Activated CD4-positive, alpha-beta T cell treated with anti-CD3 and anti-CD28 coated beads, Interleukin-2, amount 50 U/mL, for 4 hours (primary cell): ENCODE measurements at regions not wholly inside any gene's neighbourhood (a gene's known extent, or its start where the extent isn't known, plus 50 kb on each side); places are given as distances from the start of the nearest gene placed in this dataset.
"Not testable (repeated sequence)": the region's sequence is repeated elsewhere in the genome, so short reads cannot be mapped to it uniquely, and the experiment has no call there.

ENCODE experiments used
- DNase-seq, 2 experiments: peaks; one replicate each; pipeline ENCODE4 v3.0.0-alpha.2; 2020

DNA sequence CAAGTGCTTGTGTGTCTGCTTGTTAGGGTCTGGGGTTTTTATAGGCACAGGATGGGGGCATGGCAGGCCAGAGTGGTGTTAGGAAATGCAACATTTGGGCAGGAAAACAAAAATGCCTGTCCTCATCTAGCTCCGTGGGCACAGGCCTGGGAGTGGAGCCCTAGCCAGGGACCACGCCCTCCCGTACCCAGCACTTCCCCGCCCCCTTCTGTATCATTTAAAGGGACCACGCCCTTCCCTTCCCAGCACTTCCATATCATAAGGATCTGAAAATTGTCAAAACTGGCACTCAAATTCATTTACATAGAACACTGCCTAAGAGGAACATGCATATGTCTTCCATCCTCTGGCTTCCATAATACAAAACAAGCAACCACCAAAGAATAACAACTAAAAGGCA is 185.8 kb downstream of the B3GLCT start:
- no peak for DNase-seq

DNA sequence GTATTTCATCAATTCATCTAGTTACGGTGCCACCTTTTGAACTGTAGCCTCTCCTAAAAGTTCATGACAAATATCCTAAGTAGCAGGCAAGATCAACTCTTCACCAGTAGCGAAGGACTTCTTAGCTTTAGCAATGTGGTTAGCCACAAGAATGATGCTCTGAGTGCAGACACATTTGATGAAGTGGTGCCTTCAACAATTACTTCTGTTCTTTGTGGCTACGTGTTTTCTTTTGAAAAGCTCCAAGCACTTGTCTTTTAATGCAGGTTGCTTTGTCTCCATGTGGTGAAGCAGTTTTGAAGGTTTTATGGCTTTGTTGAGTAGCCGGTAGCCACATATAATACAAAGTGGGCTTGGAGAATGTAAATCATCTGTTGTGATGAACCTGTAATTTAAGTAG is 194.7 kb downstream of the B3GLCT start:
- DNase-seq: no peak

DNA sequence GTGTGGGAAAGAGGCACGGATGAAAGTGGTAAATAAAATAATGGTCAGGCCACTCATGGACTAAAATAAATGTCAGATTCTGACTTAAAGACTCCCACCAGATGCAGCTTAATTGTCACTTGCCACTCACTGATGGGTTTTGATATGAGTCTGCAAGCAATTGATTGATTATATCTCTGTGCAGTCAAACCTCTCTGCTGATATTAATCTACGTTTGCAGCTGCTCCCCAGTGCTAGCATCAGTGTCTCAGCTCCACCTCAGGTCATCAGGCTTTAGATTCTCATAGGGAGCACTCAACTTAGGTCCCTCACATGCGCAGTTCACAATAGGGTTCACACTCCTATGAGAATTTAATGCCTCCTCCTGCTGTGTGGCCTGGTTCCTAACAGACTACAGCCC is 195.3 kb downstream of the B3GLCT start:
- DNase-seq: no peak

DNA sequence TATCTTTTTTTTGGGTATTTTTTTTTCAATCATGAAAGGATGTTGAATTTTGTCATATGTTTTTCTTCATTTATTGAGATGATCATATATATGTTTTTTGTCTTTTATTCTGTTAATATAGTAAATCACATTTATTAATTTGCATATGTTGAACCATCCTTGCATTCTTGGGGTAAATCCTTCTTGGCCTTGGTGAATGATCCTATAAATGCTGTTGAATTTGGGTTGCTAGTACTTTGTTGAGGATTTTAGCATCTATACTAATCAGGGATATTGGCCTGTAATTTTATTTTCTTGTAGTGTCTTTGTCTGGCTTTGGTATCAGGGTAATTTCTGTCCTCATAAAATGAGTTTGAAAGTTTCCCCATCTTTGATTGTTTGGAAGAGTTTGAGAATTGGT is 199.9 kb downstream of the B3GLCT start:
- no peak for DNase-seq

DNA sequence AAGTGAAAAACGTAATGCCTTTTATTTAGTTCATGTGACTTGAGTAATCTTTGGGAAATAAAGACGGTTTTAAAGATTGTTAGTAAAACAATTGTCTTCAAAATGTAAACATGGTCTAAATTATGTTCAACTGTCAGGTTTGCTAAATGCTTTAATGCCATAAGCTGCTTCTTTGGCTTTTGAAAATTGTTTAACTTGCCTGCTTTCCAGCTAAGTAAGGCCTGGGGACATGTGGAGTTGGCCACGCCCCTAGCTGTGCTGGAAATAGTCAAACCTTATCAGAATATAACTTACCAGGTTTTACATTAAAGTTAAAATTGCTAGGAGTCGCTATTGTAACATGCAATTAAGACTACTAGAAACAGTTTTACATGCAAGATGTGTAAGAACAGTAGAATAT is 203.9 kb downstream of the B3GLCT start:
- not testable (repeated sequence) for DNase-seq

DNA sequence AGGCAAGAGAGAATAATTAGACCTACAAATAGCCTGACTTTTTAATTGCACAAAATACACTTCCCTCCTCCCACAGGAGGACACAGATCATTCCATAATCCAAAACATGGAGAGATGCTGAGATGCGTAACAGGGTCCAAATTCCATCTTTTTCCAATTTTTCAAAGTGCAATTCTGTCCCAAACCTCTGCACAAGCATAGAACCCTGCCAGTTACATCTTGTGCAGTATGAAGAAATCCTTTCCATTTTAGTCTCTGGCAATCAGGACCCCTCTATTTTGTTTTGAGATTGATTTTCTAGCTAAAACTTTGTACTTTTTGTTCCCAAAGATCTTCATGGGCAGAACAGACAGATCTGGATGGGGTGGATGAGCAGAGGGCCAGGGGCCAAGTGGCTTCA is 209.2 kb downstream of the B3GLCT start:
- DNase-seq: no peak

DNA sequence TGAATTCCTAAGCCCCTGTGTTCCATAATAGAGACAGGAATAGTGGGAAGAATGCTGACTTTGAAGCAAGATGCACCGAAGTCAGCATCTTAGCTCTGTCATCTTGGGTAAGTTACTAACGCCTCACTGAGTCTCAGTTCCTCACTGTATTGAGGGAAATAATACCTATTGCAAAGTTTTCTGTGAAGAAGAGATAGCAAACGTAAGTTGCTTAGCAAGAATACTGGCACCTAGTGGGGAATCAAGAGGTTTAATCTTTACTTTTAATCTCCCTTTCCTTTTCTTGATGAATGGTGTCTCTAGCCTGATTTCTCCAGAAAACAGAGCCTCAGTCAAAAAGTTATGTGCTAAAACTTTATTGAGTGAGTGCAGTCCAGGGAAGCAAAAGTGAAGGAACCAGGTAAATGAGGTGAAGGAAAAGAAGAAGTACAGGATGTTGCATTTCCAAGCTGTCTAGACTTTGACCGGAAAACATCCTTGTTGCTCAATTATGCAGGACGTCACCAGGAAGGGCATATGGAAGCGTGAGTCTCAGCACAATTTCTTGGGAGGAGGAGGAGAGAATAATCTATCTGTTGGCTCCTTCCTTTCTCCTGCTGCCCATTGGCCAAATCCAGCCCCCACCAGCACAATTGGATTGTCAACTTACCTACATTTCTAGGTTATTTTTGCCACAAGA is 210.0 kb downstream of the B3GLCT start:
- DNase-seq: no peak

DNA sequence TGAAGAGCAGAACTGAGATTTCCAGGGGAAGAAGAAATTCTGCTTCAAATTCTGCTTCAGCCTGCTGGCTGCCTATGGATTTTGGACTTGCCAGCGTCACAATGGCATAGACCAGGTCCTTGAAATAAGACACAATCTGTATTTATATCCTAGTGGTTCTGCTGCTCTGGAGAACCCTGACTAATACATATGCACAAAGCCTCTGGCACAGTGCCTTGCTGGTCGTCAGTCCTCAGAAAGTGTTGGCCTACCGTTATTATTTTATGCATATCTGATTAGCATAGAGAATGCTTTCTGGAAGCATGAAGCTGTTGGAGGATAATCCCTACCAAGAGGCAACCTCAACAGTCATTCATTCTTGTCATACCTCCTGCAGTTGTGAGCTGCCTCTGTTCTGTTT is 213.7 kb downstream of the B3GLCT start:
- no peak for DNase-seq

DNA sequence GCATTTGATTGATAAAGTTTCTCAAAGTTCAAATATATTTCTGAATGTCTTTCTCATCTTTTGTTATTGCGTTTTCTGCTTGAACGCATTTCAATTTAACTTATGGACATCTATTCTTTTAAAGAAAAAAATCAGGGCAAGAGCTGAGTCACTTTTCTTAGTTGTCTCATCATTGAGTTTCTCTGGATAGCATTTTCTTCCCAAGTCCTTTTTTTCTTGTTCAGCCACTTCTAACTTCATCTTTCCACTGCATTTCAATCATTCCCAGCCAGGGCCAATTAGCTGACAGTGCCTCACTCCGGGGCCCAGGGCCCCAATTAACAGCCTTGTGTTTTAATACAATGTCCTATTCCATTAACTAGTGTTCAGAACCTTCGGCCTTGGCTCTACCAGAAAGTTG is 216.3 kb downstream of the B3GLCT start:
- no peak for DNase-seq

DNA sequence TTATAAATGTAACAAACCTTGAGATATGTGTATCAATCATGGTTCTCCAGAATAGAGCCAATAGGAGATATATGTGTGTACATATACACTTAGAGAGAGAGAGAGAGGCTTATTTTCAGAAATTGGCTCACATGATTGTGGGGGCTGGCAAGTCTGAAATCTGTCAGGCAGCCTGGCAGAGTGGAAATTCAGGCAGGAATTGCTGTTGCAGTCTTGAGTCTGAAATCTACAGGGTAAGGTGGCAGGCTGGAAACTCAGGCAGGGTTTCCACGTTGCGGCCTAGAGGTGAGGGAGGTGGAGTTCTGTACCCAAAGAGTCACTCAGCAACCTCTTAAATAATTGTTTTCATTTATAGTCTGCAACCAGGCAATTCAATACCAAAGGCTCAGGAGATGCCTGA is 218.4 kb downstream of the B3GLCT start:
- DNase-seq: no peak

DNA sequence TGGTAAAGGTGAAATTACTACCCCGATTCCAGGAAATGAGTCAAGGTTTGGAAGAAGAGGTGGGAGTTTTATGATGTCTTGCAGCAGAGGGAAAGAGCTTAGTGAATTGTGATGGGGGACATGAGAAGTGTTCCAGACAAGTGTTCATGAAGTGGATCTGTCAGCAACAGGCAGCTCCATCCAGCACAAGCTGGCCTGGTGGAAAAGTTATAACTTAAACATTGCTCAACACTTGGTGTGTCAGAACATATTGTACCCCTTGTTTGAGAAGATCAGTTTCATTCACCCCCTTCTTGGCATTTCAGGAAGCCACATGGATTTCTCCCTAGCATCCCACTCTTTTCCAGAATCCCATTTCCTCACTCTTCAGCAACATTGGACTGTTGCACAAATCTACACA is 222.0 kb downstream of the B3GLCT start:
- no peak for DNase-seq

DNA sequence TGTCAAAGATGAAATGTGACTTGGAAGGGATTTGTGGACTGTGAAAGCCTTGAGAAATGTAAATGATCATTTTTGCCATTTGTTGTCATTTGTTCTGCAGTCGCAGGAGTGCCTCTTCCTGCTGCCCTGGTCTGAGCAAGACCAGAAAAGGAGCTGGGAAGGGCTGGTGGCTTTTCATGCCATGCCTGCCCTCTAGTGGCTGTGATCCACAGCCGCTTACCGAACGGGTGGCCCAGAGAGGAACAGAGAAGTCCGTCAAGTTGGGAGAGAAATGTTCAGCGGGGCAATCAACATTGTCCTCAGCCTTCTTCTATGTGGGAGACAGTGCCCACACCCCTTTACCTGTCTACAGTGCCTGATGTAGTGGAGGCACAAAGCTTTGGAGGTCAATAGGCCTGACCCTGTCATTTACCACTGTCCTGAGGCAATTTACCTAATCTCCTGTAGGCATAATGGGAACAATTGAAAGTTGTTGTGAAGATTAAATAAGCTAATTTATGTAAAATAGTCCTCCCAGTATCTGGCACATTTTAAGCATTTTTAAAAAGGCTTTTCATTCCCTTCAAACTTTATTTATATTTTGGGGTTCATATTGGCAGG is 224.5 kb downstream of the B3GLCT start:
- DNase-seq: peak; percentile 14 to 15

DNA sequence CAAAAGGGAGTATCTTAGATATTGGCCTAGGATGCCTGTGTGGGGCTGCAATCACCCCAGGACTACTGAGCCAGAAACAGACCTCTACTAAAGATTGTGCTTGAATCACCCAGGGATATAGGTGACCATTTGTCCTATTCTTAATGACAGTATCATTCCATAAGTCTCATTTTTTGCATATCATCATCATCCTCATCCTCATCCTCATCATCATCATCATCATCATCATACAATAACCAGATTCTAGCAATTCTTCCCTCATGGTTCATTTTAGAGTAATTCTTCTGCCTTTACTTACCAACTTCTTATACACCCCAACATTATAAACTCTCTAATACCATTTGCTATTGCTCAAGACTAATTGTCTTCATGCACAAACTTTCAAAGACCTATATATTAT is 226.6 kb downstream of the B3GLCT start:
- no peak for DNase-seq

DNA sequence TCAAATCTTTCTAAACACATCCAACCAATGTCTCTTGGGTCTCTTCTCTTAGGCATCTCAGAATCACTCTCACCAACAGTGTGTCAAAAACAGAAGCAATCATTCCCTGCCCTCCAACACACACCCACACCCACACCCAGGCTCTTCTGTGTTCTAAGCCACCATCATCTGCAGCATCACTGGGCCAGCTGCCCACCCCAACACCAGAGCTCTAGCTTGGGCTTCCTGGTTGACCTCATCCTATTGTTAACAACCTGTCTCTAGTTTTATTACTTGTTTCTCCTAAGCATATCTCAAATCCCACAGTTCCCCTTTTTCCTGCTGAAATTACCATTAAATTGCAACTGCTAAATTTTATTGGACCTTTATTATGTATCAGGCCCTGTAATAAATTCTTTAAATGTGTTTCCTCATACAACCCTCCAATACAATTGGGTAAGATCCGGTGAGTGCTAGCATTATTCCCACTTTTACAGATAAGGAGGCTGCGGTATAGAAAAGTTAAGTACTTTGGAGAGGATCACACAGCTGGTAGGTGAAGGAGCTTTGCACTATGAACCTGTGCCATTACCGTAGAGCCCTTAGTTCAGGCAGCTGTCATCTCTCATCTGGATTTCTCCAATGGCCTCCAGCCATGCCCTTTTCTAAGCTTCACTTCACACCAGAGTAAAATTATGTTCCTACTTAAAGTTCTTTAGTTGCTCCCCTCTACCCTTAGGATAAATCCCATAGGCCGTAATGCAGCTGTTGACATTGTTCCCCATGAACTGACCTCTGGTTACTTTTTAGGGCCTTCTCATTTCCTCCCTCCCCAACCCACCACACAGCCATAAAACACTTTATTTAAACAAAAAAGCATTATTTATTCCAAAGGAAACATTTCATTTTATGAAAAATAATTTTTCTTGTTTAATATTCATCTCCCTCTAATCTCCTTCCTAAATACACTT is 227.7 kb downstream of the B3GLCT start:
- DNase-seq: no peak

DNA sequence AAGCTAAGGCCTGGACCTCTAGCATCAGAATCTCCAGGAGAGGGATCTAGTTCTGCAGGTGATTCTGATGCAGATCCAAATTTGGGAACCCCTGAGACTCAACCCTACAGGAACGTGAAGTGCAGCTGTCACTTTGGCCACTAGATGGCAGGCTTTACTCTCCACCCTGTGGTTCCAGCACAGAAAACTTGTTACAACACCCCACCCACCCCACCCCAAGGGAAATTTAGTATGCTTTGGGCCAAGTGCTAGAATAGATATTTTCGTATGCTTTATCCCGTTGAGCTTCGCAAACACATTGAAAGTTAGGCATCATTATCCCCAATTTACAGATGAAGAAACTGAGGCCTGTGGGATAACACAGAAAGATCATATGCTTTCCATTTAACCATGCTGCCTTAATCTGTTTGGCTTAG is 232.0 kb downstream of the B3GLCT start:
- DNase-seq: peak; percentile 18 to 31

DNA sequence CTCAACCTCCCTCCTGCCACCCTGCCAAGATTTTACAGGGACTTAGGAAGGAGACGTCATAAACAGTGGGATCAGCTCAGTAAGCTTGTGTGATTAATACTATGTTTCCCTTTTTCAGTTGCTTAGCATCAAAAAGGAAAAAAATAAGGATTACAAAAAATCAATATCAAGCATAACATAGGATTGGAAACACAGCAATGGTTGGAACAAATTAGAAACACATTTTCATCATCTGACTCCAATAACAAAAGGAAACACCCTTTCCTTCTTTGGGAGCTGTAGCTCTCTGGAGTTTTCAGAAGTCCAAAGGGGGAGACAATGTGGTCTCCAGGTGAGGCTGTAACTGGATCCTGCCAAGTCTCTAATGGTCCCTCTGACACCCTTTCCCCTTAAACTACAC is 233.4 kb downstream of the B3GLCT start:
- DNase-seq: no peak

DNA sequence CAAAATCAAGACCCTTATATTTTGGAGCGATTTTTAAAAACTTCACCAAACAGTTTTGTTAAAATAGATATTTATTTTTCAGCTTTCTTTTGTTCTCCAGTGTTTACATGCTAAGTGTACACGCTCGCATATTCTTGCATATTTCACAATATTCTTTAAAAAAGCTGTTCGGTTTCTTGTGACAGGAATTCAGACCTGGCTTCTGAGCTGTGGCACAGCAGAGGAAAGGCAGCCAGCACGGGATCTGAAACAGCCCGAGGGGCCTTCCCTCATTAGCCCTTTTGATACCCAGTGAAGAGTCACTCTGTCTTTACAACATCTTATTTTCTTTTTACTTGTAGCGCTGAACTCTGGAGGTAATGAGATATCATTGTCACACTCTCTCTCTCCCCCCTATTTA is 234.0 kb downstream of the B3GLCT start:
- no peak for DNase-seq

DNA sequence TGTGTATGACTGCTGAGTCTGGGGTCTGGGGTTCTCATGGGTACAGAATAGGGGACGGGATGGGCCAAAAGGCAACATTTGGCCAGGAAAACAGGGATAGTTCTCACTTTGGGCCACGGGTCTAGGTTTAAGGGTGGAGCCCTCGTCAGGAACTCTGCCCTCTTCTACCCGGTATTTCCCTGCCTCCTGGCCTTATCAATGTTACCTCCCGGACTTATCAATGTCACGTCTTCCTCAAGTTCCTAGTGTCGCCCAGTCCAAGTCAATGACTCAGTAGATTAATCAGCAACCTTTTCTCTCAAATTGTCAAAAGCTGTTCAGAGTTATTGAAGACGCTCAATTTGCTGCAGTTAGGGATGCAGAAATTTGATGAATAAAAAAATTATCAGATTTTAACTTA is 234.8 kb downstream of the B3GLCT start:
- DNase-seq: no peak

DNA sequence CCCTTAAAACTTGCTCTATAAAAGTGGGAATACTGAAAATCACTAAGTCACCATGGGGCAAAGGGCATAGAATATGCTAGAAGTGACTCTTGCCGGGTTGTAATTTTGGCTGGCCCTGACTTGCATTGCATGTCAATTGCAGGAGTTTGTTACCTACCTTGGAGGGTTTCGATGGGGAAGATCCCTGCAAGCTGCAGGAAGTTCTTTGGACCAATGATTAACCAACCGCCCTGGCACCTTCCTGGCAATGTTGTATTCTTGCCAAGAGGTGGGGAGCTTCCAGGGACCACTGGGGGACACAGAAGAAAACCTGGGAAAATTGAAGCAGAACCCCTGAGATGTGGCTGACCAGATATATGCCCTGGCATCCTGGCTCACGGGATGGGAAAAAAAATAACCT is 235.8 kb downstream of the B3GLCT start:
- no peak for DNase-seq

DNA sequence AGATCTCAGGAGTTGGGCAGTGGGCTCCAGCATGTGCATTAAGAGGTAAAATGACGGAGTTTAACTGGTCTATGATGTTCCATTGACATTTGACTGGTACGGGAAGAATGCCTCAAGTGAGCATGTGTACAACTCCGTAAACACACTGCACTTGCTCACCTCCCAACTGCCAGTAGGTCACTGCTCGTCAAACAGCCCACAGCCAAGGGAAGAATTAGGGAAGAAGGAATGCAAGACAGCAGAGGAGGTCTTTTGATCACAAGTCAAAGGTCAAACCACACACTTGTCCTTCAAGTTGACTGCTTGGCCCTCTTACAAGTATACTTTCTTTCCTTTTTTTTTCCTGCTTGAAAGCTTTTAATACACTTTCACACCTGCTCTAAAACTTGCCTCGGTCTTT is 236.7 kb downstream of the B3GLCT start:
- no peak for DNase-seq

DNA sequence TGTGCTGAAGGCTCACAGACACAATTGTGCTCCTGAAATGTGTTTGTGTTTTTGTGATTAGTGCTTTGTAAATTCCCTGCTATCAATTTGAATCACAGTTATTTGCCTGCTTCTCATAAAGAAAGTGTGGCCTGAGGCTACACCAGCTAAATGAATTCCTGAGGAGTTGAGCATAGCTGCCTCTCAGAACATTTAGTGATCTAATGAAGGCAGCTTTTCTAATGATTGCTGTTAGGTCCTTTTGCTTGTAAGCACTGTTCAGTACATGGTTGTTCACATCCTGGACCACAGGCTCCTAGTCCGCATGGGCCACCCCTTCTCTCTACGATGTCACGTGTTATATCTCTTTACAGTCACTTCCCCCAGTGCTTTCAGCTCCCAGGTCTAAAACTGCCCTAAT is 238.2 kb downstream of the B3GLCT start:
- DNase-seq: no peak

DNA sequence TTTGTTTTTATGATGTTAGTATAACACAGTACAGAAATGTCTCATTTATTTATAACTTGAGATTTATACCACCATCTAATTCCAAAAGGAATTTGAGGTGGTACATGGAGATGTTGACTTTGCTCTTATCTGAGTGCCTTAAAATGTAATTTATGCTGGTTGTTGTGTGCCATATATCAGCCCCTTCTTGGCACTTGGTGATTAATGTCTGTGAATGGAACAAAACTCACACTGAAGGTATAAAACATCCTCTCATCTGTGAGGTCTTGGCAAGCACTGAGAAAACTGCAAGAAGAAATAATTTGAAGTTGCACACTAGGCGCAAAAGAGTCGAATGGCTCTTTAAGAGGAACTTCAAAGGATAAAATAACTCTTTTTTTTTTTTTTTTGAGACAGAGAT is 240.4 kb downstream of the B3GLCT start:
- DNase-seq: no peak

DNA sequence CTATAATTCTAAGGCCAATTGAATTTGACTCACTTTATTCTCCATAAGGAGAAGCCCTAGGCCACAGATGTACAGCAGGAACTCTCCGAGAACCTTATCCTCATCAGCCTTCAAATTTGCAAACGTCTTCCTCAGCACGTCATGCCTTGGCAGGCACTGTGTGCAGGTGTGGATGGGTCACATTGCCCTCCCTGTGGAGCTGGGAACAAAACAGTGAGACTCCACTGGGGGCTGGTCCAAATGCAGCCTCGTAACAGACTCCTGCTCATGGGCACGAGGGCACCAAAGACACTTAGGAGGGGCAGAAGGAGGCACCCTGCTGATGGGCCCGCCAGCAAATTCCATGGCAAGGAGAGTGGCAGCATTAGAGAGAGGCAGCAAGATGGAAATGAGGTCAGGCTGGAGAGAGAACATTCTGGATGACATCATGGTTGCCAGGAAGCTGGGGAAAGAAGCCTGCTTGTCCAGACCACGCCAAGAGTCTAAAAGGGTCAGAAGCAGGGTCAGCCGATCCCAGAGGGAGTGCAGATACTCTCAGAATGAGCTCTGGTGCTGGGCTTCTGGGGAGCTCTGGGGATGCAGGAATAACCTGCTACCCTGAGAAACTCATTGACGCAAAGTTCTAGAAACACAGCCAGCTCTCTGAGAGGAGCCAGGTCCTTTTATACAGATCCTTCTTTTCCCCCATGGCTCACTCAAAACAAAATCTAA is 242.2 kb downstream of the B3GLCT start:
- DNase-seq: no peak
